ENCODE measurements at regions not wholly inside any gene's neighbourhood (a gene's known extent, or its start where the extent isn't known, plus 50 kb on each side); places are given as distances from the start of the nearest gene placed in this dataset.

DNA sequence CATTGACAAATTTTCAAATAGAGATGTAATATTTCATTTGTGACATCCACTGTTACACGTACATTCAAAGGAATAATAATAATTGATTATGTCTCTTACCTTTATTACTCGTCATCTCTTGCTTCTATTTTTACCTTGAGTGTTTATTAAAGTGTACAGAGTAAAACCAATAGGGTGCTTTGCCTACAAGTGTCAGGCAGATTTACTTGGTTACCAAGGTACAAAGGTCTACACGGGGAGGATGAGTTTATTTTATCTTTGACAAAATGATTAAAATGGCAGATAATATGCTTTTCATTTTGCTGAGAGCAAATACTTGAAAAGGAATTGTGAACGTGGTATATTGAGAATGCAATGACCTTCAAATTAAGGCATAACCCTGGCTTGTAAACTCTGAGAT, 137.8 kb upstream of the SOX5 start:
- no peak for TF ChIP-seq POLR2AphosphoS5 (IDR thresholded peaks at IDR 0.05)
- TF ChIP-seq, protein P1, sequence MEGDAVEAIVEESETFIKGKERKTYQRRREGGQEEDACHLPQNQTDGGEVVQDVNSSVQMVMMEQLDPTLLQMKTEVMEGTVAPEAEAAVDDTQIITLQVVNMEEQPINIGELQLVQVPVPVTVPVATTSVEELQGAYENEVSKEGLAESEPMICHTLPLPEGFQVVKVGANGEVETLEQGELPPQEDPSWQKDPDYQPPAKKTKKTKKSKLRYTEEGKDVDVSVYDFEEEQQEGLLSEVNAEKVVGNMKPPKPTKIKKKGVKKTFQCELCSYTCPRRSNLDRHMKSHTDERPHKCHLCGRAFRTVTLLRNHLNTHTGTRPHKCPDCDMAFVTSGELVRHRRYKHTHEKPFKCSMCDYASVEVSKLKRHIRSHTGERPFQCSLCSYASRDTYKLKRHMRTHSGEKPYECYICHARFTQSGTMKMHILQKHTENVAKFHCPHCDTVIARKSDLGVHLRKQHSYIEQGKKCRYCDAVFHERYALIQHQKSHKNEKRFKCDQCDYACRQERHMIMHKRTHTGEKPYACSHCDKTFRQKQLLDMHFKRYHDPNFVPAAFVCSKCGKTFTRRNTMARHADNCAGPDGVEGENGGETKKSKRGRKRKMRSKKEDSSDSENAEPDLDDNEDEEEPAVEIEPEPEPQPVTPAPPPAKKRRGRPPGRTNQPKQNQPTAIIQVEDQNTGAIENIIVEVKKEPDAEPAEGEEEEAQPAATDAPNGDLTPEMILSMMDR (IDR thresholded peaks at IDR 0.05 in 8 of 11, conservative IDR thresholded peaks at IDR 0.05 in 3 of 11) = no peak
- TF ChIP-seq POLR2A (IDR thresholded peaks at IDR 0.05) = no peak

Measured in spleen (tissue), 7 donors.